CD4-positive, alpha-beta memory T cell (primary cell): ENCODE measurements at regions not wholly inside any gene's neighbourhood (a gene's known extent, or its start where the extent isn't known, plus 50 kb on each side); places are given as distances from the start of the nearest gene placed in this dataset.
A peak's percentile ranks its signal among the peaks of the same experiment; 100 is the strongest.
"Not testable (repeated sequence)": the region's sequence is repeated elsewhere in the genome, so short reads cannot be mapped to it uniquely, and the experiment has no call there.

Source experiments
- CTCF ChIA-PET: fragments of 350-600 bp; sonication (Branson Sonifier 250); formaldehyde crosslinking; loops from one replicate; lab custom pipeline; 2021; ENCODE audit warnings: inconsistent platforms; ENCODE audit not compliant: partially characterized antibody; lab: Charles Lee
- POLR2A ChIA-PET: fragments of 350-600 bp; sonication (Branson Sonifier 250); formaldehyde crosslinking; loops from one replicate; lab custom pipeline; 2021; ENCODE audit not compliant: partially characterized antibody; lab: Charles Lee
- DNase-seq, 5 donors: peaks; one replicate each; pipeline versions ENCODE4 v3.0.0 to v3.0.0-alpha.2; 2020 to 2022; ENCODE audit warnings: mixed read lengths in 1 of 5
- H3K27ac ChIP-seq: one replicate; pipeline ENCODE4 v1.7.0; 2013; ENCODE audit warnings: low read depth, low read length
- H3K27me3 ChIP-seq: 2 replicates; pipeline ENCODE4 v1.7.0; 2013; ENCODE audit warnings: mild to moderate bottlenecking, low read length, moderate library complexity; ENCODE audit not compliant: insufficient read depth
- H3K36me3 ChIP-seq: 2 replicates; pipeline ENCODE4 v1.7.0; 2013; ENCODE audit warnings: mild to moderate bottlenecking, low read length, moderate library complexity; ENCODE audit not compliant: insufficient read depth
- H3K4me1 ChIP-seq: 2 replicates; pipeline ENCODE4 v1.7.0; 2013; ENCODE audit warnings: mild to moderate bottlenecking, low read length, moderate library complexity; ENCODE audit not compliant: insufficient read depth
- H3K4me3 ChIP-seq, 2 donors: one replicate each; pipeline ENCODE4 v1.7.0; 2013; ENCODE audit warnings: low read length in 2 of 2, mild to moderate bottlenecking in 1 of 2
- H3K9me3 ChIP-seq, 2 donors: one replicate each; pipeline ENCODE4 v1.7.0; 2013; ENCODE audit warnings: low read length in 2 of 2, control low read depth in 1 of 2; ENCODE audit not compliant: control insufficient read depth in 1 of 2
- H3K27ac Mint-ChIP-seq, 7 donors: one replicate each; pipeline ENCODE4 v1.8.0; 2020 to 2021; ENCODE audit warnings: mixed read lengths in 7 of 7, mild to moderate bottlenecking in 6 of 7, inconsistent platforms in 3 of 7, moderate library complexity in 3 of 7
- H3K27me3 Mint-ChIP-seq, 2 donors: one replicate each; pipeline ENCODE4 v1.8.0; 2020 to 2021; ENCODE audit warnings: mixed read lengths in 2 of 2
- H3K36me3 Mint-ChIP-seq, 2 donors: one replicate each; pipeline ENCODE4 v1.8.0; 2020 to 2021; ENCODE audit warnings: mixed read lengths in 2 of 2, inconsistent platforms in 1 of 2, mild to moderate bottlenecking in 1 of 2
- H3K4me1 Mint-ChIP-seq, 4 donors: one replicate each; pipeline ENCODE4 v1.8.0; 2020 to 2021; ENCODE audit warnings: mixed read lengths in 4 of 4, mild to moderate bottlenecking in 1 of 4
- H3K4me3 Mint-ChIP-seq, 8 donors: one replicate each; pipeline ENCODE4 v1.8.0; 2020 to 2021; ENCODE audit warnings: mixed read lengths in 8 of 8, mild to moderate bottlenecking in 7 of 8, moderate library complexity in 6 of 8, inconsistent platforms in 3 of 8
- H3K9me3 Mint-ChIP-seq, 8 donors: one replicate each; pipeline ENCODE4 v1.8.0; 2020 to 2021; ENCODE audit warnings: mixed read lengths in 8 of 8, mild to moderate bottlenecking in 5 of 8, inconsistent platforms in 3 of 8, moderate library complexity in 1 of 8
- intact Hi-C: fragments of 100-400 bp; cut with micrococcal nuclease; formaldehyde crosslinking; loops from one replicate; pipeline ENCODE4 v1.15.1; 2023

DNA sequence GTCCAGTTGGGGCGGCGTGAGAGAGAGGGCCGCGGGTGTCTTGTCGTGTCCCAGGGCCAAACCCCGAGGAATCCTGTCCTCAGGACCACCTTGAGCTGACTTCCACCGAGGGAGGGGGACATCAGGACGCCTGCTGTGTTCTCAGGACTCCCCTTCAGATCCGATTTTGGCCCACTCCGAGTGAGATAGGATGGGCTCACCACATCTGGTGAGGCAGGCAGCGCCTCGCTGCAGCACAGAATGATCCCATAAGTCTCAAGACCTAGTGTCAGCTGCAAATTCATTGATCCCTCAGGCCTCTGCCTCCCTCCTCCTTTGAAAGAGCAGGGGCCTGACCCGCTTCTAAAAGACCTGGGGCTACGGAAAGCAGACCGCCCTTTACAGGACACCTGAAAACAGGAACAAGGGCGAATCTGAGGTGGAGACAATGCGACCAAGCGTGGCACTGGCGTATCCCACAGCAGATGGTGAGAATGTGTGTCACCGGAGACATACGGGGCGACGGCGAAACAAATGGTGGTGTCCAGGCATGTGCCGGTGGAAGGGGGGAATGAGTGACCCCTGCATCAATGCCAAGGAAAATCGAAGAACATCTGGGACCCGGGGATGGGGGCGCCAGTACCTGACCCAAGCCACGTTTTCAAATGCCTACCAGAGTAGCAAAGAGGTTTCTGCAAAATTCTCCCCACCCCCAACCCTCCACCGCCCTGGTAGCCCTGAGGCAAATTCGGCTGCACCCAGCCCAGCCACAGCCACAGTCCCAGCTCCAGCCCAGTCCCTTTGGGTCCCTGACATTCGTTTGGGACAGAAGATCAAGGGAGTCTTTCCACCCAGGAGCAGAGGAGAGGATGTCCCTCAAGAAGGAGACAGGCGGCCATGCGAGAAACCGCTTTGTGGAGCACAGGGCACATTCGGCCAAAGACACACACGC is 162.1 kb upstream of the ZNF337 start:
- H3K36me3 Mint-ChIP-seq, result peaks cover 0 to 2% of the 10 kb centered on the region in 2 donors
- Histone ChIP-seq H3K27ac (no peak overlapping the region), H3K27me3 (peaks cover 17% of the 10 kb centered on the region), H3K36me3 (no peaks in the 10 kb centered on the region), H3K4me3 (no peak overlapping the region), H3K9me3 (no peaks in the 10 kb centered on the region), H3K4me1 (peaks cover 47% of the 10 kb centered on the region)
- peaks cover 48% of the 10 kb centered on the region in 2 donors for H3K27me3 Mint-ChIP-seq
- H3K9me3 Mint-ChIP-seq, result peaks cover 0 to 11% (median 0%) of the 10 kb centered on the region in 8 donors
- intact Hi-C loops, result no loop called here
- H3K27ac Mint-ChIP-seq, result peak overlapping the region in 2 of 7 donors; percentile 1 to 59
- peak overlapping the region in 7 of 8 donors; percentile 19 to 89 (median 68) for H3K4me3 Mint-ChIP-seq
- peaks cover 19 to 61% (median 43%) of the 10 kb centered on the region in 4 donors for H3K4me1 Mint-ChIP-seq
- CTCF ChIA-PET, result no interaction called here
- DNase-seq, result peak in 1 of 5 donors; percentile 21
- POLR2A ChIA-PET, result no interaction called here

GRCh38 chr20:25857091-25857788 is 160.6 kb upstream of the ZNF337 start:
- H3K36me3 Mint-ChIP-seq, result not testable (repeated sequence)
- peaks cover 39 to 45% of the 10 kb centered on the region in 2 donors for H3K27me3 Mint-ChIP-seq
- H3K4me1 Mint-ChIP-seq, result peaks cover 16 to 58% (median 41%) of the 10 kb centered on the region in 4 donors

GRCh38 chr20:25856256-25856884 is 159.7 kb upstream of the ZNF337 start:
- ChIA-PET CTCF (no interaction called here), POLR2A (no interaction called here)
- Mint-ChIP-seq H3K36me3 (peaks cover 0 to 3% of the 10 kb centered on the region in 2 donors), H3K4me1 (peaks cover 13 to 52% (median 36%) of the 10 kb centered on the region in 4 donors), H3K9me3 (peaks cover 0 to 4% (median 0%) of the 10 kb centered on the region in 8 donors), H3K27me3 (peaks cover 37 to 40% of the 10 kb centered on the region in 2 donors), H3K27ac (no peak overlapping the region), H3K4me3 (peak overlapping the region in 1 of 8 donors; percentile 3)
- H3K36me3 ChIP-seq, result no peaks in the 10 kb centered on the region
- no peak for DNase-seq
- H3K4me1 ChIP-seq, result peaks cover 37% of the 10 kb centered on the region
- peaks cover 13% of the 10 kb centered on the region for H3K27me3 ChIP-seq
- intact Hi-C loops, result no loop called here
- H3K27ac ChIP-seq, result no peak overlapping the region
- no peak overlapping the region for H3K4me3 ChIP-seq
- no peaks in the 10 kb centered on the region for H3K9me3 ChIP-seq

More at GRCh38 chr20:25857091-25857788, 160.6 kb upstream of the ZNF337 start:
- H3K27ac ChIP-seq, intact Hi-C loops, POLR2A ChIA-PET, H3K4me3 ChIP-seq, CTCF ChIA-PET, H3K36me3 ChIP-seq, H3K9me3 Mint-ChIP-seq, H3K9me3 ChIP-seq, DNase-seq: not testable (repeated sequence)
- H3K27ac Mint-ChIP-seq, result peak overlapping the region in 1 of 7 donors; percentile 63
- peak overlapping the region in 4 of 8 donors; percentile 39 to 66 (median 52) for H3K4me3 Mint-ChIP-seq
- peaks cover 13% of the 10 kb centered on the region for H3K27me3 ChIP-seq
- H3K4me1 ChIP-seq, result peaks cover 45% of the 10 kb centered on the region

- DNase-seq, POLR2A ChIA-PET, H3K4me3 ChIP-seq, H3K9me3 ChIP-seq, H3K27ac Mint-ChIP-seq, H3K9me3 Mint-ChIP-seq, H3K27ac ChIP-seq, CTCF ChIA-PET, H3K36me3 Mint-ChIP-seq, intact Hi-C loops, H3K36me3 ChIP-seq: not testable (repeated sequence)
- peak overlapping the region in 2 of 8 donors; percentile 10 to 30 for H3K4me3 Mint-ChIP-seq
- peaks cover 29% of the 10 kb centered on the region for H3K4me1 ChIP-seq
- H3K27me3 Mint-ChIP-seq, result peaks cover 33 to 36% of the 10 kb centered on the region in 2 donors
- peaks cover 7 to 44% (median 30%) of the 10 kb centered on the region in 4 donors for H3K4me1 Mint-ChIP-seq
- H3K27me3 ChIP-seq, result peaks cover 12% of the 10 kb centered on the region
Measured at GRCh38 chr20:25855451-25856156, 159.0 kb upstream of the ZNF337 start.

GRCh38 chr20:25854666-25855065 is 158.0 kb upstream of the ZNF337 start:
- Mint-ChIP-seq H3K27ac (peak overlapping the region in 3 of 7 donors; percentile 25 to 72 (median 64)), H3K4me3 (peak overlapping the region in 6 of 8 donors; percentile 90 to 96 (median 92)), H3K27me3 (peaks cover 28 to 34% of the 10 kb centered on the region in 2 donors), H3K4me1 (peaks cover 7 to 35% (median 25%) of the 10 kb centered on the region in 4 donors)
- H3K36me3 Mint-ChIP-seq, H3K4me3 ChIP-seq, H3K9me3 Mint-ChIP-seq, H3K36me3 ChIP-seq, H3K27me3 ChIP-seq, DNase-seq, H3K9me3 ChIP-seq, H3K27ac ChIP-seq, CTCF ChIA-PET, POLR2A ChIA-PET: not testable (repeated sequence)
- intact Hi-C loops, result loop anchor here (1.0 kb wide), 1 partner anchor 11 kb away; no protein-coding TSS in a partner anchor
- H3K4me1 ChIP-seq, result peaks cover 20% of the 10 kb centered on the region

GRCh38 chr20:25853718-25854388 is 157.2 kb upstream of the ZNF337 start:
- H3K36me3 ChIP-seq, H3K9me3 ChIP-seq, CTCF ChIA-PET, H3K27me3 ChIP-seq, H3K27ac ChIP-seq, H3K36me3 Mint-ChIP-seq, POLR2A ChIA-PET, H3K9me3 Mint-ChIP-seq: not testable (repeated sequence)
- H3K4me1 ChIP-seq, result peaks cover 17% of the 10 kb centered on the region
- peak; percentile 71 to 79 (median 75) for DNase-seq
- intact Hi-C loops, result loop anchor here (1.0 kb wide), 1 partner anchor 11 kb away; no protein-coding TSS in a partner anchor
- H3K4me3 ChIP-seq, result peak overlapping the region; percentile 57 to 80
- Mint-ChIP-seq H3K27me3 (peaks cover 21 to 30% of the 10 kb centered on the region in 2 donors), H3K4me1 (peaks cover 5 to 28% (median 20%) of the 10 kb centered on the region in 4 donors), H3K4me3 (peak overlapping the region; percentile 87 to 96 (median 91)), H3K27ac (peak overlapping the region; percentile 58 to 92 (median 88))
